HEK293T (cell line): ENCODE measurements at regions not wholly inside any gene's neighbourhood (a gene's known extent, or its start where the extent isn't known, plus 50 kb on each side); places are given as distances from the start of the nearest gene placed in this dataset.

ENCODE experiments used
- CTCF ChIA-PET: fragments of 350-600 bp; formaldehyde crosslinking; extraction: SDS; loops from one replicate; lab custom pipeline; 2021; ENCODE audit warnings: antibody characterized with exemption, inconsistent platforms; lab: Yijun Ruan, JAX
- POLR2A ChIA-PET: fragments of 350-600 bp; formaldehyde crosslinking; extraction: SDS; loops from one replicate; lab custom pipeline; 2020; ENCODE audit warnings: antibody characterized with exemption, inconsistent platforms; lab: Yijun Ruan, JAX
- DNase-seq: peaks from one replicate; pipeline ENCODE4 v3.0.0; 2012; ENCODE audit warnings: mixed read lengths; ENCODE audit errors: extremely low spot score
- ARNT ChIP-seq: fragments of 450-650 bp; IDR thresholded peaks from 2 replicates; pipeline ENCODE4 v1.6.1; 2017; ENCODE audit warnings: mild to moderate bottlenecking
- BHLHE40 ChIP-seq: fragments of 450-650 bp; IDR thresholded peaks from 2 replicates; pipeline ENCODE4 v1.6.1; 2016; ENCODE audit warnings: mild to moderate bottlenecking, moderate library complexity, borderline replicate concordance
- CTBP1 ChIP-seq: fragments of 450-650 bp; IDR thresholded peaks from 2 replicates; pipeline ENCODE4 v1.6.1; 2016; ENCODE audit warnings: borderline replicate concordance
- ELF4 ChIP-seq: fragments of 450-650 bp; IDR thresholded peaks from 2 replicates; pipeline ENCODE4 v1.6.1; 2017; ENCODE audit warnings: antibody characterized with exemption
- FOXA1 ChIP-seq: fragments of 450-650 bp; IDR thresholded peaks from 2 replicates; pipeline ENCODE4 v1.6.1; 2016; ENCODE audit warnings: mild to moderate bottlenecking
- FOXK2 ChIP-seq: fragments of 450-650 bp; IDR thresholded peaks from 2 replicates; pipeline ENCODE4 v1.6.1; 2016; ENCODE audit warnings: mild to moderate bottlenecking
- FOXM1 ChIP-seq: fragments of 450-650 bp; IDR thresholded peaks from 2 replicates; pipeline ENCODE4 v1.6.1; 2017; ENCODE audit warnings: mild to moderate bottlenecking, borderline replicate concordance
- HDGF ChIP-seq: fragments of 450-650 bp; IDR thresholded peaks from 2 replicates; pipeline ENCODE4 v1.6.1; 2017; ENCODE audit warnings: antibody characterized with exemption, borderline replicate concordance
- L3MBTL2 ChIP-seq: fragments of 450-650 bp; conservative IDR thresholded peaks from 2 replicates; pipeline ENCODE4 v1.6.1; 2016; ENCODE audit warnings: mild to moderate bottlenecking
- LEF1 ChIP-seq: fragments of 450-650 bp; IDR thresholded peaks from 2 replicates; pipeline ENCODE4 v1.6.1; 2017; ENCODE audit warnings: mild to moderate bottlenecking, borderline replicate concordance
- NFRKB ChIP-seq: fragments of 450-650 bp; IDR thresholded peaks from 2 replicates; pipeline ENCODE4 v1.6.1; 2016; ENCODE audit warnings: mild to moderate bottlenecking, moderate library complexity
- SP1 ChIP-seq: fragments of 450-650 bp; IDR thresholded peaks from 2 replicates; pipeline ENCODE4 v1.6.1; 2017
- SUZ12 ChIP-seq: fragments of 450-650 bp; IDR thresholded peaks from 2 replicates; pipeline ENCODE4 v1.6.1; 2016; ENCODE audit warnings: mild to moderate bottlenecking
- TARDBP ChIP-seq: fragments of 450-650 bp; IDR thresholded peaks from 2 replicates; pipeline ENCODE4 v1.6.1; 2016
- ZNF384 ChIP-seq: fragments of 450-650 bp; IDR thresholded peaks from 2 replicates; pipeline ENCODE4 v1.6.1; 2016
- TF ChIP-seq, protein P1 (sequence below): fragments of 450-650 bp; IDR thresholded peaks from 2 replicates; pipeline ENCODE4 v1.6.1; 2016

GRCh38 chr14:42000450-42000849, 393.8 kb downstream of the LRFN5 start:
- no peak for TF ChIP-seq FOXK2
- TF ChIP-seq NFRKB: no peak
- TF ChIP-seq LEF1: no peak
- no peak for TF ChIP-seq BHLHE40
- no peak for TF ChIP-seq HDGF
- no peak for TF ChIP-seq L3MBTL2
- TF ChIP-seq SUZ12: no peak
- no peak for TF ChIP-seq SP1
- TF ChIP-seq TARDBP: no peak
- no peak for TF ChIP-seq ARNT
- TF ChIP-seq FOXA1: no peak
- no peak for TF ChIP-seq CTBP1
- TF ChIP-seq ELF4: no peak
- no peak for TF ChIP-seq ZNF384
- TF ChIP-seq, protein P1, sequence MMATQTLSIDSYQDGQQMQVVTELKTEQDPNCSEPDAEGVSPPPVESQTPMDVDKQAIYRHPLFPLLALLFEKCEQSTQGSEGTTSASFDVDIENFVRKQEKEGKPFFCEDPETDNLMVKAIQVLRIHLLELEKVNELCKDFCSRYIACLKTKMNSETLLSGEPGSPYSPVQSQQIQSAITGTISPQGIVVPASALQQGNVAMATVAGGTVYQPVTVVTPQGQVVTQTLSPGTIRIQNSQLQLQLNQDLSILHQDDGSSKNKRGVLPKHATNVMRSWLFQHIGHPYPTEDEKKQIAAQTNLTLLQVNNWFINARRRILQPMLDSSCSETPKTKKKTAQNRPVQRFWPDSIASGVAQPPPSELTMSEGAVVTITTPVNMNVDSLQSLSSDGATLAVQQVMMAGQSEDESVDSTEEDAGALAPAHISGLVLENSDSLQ: no peak
- POLR2A ChIA-PET: no interaction called here
- no peak for DNase-seq
- CTCF ChIA-PET: no interaction called here

- TF ChIP-seq ELF4 (no peak), SP1 (no peak)
- CTCF ChIA-PET: no interaction called here
- DNase-seq: no peak
- POLR2A ChIA-PET: no interaction called here
Observed at GRCh38 chr14:41993687-41994086, 387.0 kb downstream of the LRFN5 start.

- CTCF ChIA-PET: no interaction called here
- POLR2A ChIA-PET: no interaction called here
- no peak for DNase-seq
- no peak for TF ChIP-seq HDGF
- no peak for TF ChIP-seq LEF1
- TF ChIP-seq TARDBP: no peak
- TF ChIP-seq ARNT: no peak
- no peak for TF ChIP-seq ELF4
- TF ChIP-seq BHLHE40: no peak
- TF ChIP-seq, protein P1: no peak
- TF ChIP-seq NFRKB: no peak
- no peak for TF ChIP-seq ZNF384
- no peak for TF ChIP-seq FOXA1
- no peak for TF ChIP-seq FOXK2
Observed at GRCh38 chr14:41986700-41987099, 380.0 kb downstream of the LRFN5 start.

DNA sequence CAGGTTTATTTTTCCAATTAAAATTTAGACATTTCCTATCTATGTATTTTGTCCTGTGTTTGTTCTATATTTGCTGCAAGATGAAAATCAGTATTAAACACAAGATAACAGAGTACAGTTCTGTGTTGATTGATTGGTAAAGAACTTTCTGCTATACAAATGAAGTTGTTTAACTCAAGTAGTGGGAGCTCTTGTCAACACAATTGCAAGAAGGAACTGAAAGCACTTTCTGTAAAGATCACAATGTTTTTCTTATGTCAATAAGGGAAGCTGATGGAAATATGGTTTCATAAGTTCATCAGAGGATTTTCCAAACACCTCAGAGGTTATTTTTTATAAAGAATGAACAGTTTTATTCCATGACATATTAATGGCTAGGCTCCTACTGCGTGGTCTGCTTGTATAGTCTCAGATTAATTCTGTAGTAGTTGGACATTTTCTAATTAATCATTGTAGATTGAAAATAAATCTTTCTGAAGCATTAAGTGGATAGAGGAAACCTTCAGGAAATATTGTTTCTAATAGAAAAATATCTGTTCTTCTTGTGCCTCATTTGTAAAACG, 379.5 kb downstream of the LRFN5 start:
- ChIA-PET CTCF (no interaction called here), POLR2A (no interaction called here)
- TF ChIP-seq, protein P1: no peak
- DNase-seq: no peak

DNA sequence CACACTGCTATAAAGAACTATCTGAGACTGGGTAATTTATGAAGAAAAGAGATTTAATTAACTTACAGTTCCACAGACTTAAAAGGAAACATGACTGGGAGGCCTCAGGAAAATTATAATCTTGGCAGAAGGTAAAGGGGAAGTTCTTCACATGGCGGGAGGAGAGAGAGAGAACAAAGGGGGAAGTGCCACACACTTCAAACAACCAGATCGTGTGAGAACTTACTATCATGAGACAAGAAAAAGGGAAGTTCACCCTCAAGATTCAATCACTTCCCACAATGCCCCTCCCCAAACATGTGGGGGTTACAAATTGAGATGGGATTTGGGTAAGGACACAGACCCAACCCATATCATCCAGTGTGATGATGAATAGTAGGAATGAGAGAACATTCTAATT, 366.5 kb downstream of the LRFN5 start:
- TF ChIP-seq FOXM1 (no peak), NFRKB (no peak), ELF4 (no peak), LEF1 (no peak), CTBP1 (no peak), SUZ12 (no peak), FOXK2 (no peak), HDGF (no peak), TARDBP (no peak), ARNT (no peak), L3MBTL2 (no peak)
- TF ChIP-seq, protein P1: no peak
- POLR2A ChIA-PET: no interaction called here

DNA sequence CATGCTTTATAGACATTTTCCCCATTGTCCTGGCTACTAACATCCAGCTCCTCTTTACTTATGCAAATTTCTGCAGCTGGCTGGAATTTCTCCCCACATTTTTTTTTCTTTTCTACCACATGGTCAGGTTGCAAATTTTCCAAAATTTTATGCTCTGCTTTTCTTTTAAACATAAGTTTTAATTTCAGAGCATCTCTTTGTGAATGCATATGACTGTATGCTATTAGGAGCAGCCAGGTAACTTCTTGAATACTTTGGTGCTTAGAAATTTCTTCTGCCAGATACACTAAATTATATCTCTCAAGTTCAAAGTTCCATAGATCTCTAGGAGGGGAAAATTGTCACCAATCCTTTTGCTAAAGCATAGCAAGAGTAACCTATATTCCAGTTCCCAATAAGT, 365.9 kb downstream of the LRFN5 start:
- no peak for DNase-seq
- CTCF ChIA-PET: no interaction called here
- TF ChIP-seq NFRKB (no peak), ELF4 (no peak), BHLHE40 (no peak), HDGF (no peak), ZNF384 (no peak), FOXK2 (no peak), SP1 (no peak), TARDBP (no peak)
- POLR2A ChIA-PET: no interaction called here

More for the DNA sequence above, 366.5 kb downstream of the LRFN5 start:
- CTCF ChIA-PET: no interaction called here
- DNase-seq: no peak

DNA sequence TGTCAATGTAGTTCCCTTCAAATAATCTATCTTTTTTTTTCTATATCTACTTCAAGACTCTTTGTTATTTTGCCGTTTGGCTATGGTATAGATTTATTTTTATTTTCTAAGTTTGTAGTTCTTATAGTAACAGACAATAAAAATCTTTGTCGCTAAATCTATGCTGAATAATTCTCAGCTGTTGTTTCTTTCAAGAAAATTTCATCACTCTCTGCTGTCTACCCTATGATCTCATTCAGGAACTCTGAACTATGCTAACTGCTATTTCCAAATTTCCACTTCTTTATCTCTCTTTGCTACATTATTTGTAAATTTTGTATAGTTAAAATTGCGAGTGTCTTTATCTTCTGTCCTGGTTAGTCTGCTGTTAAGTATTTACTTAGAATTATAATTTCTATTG, 353.6 kb downstream of the LRFN5 start:
- CTCF ChIA-PET: no interaction called here
- TF ChIP-seq ARNT (no peak), FOXM1 (no peak), HDGF (no peak), ELF4 (no peak), LEF1 (no peak), CTBP1 (no peak), SUZ12 (no peak), BHLHE40 (no peak), SP1 (no peak), FOXK2 (no peak), NFRKB (no peak), L3MBTL2 (no peak), ZNF384 (no peak), TARDBP (no peak), FOXA1 (no peak)
- TF ChIP-seq, protein P1: no peak
- no peak for DNase-seq
- POLR2A ChIA-PET: no interaction called here
